ENCODE measurements at regions not wholly inside any gene's neighbourhood (a gene's known extent, or its start where the extent isn't known, plus 50 kb on each side); places are given as distances from the start of the nearest gene placed in this dataset.

- Mint-ChIP-seq H3K4me1 (no peaks in the 10 kb centered on the region), H3K36me3 (no peaks in the 10 kb centered on the region), H3K27ac (no peak overlapping the region), H3K9me3 (peaks cover 28% of the 10 kb centered on the region), H3K4me3 (no peak overlapping the region), H3K27me3 (ENCODE audit: low read depth) (no peaks in the 10 kb centered on the region)
- DNase-seq (ENCODE audit: low spot score in 2 of 2, unreplicated experiment in 2 of 2), result no peak
- TF ChIP-seq, protein P1, sequence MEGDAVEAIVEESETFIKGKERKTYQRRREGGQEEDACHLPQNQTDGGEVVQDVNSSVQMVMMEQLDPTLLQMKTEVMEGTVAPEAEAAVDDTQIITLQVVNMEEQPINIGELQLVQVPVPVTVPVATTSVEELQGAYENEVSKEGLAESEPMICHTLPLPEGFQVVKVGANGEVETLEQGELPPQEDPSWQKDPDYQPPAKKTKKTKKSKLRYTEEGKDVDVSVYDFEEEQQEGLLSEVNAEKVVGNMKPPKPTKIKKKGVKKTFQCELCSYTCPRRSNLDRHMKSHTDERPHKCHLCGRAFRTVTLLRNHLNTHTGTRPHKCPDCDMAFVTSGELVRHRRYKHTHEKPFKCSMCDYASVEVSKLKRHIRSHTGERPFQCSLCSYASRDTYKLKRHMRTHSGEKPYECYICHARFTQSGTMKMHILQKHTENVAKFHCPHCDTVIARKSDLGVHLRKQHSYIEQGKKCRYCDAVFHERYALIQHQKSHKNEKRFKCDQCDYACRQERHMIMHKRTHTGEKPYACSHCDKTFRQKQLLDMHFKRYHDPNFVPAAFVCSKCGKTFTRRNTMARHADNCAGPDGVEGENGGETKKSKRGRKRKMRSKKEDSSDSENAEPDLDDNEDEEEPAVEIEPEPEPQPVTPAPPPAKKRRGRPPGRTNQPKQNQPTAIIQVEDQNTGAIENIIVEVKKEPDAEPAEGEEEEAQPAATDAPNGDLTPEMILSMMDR (IDR thresholded peaks at IDR 0.05; ENCODE audit: unreplicated experiment), result no peak
Observed at GRCh38 chr4:153997516-153997915, 208.6 kb upstream of the SFRP2 start.

DNA sequence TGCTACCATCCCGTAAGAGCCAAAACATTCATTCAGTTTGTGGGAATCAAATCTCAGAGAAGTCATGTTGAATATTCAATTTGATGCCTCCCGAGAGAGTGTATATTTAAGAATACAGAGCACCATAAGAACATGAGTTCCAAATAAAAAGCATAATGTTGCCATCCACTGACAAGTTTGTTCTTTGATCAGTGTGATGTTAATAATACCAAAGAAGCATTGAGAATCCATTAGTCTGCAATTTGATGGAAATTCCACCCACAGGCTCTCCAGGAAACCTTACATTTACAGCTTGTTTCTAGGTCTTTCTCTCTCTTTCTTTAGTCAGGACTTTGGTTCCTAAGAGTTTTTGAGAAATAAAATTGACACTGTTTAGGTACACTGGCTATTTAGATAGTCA lies 200.6 kb upstream of the SFRP2 start:
- Mint-ChIP-seq H3K27ac (no peak overlapping the region), H3K27me3 (ENCODE audit: low read depth) (no peaks in the 10 kb centered on the region), H3K4me1 (no peaks in the 10 kb centered on the region), H3K4me3 (no peak overlapping the region), H3K9me3 (peaks cover 18% of the 10 kb centered on the region), H3K36me3 (no peaks in the 10 kb centered on the region)
- DNase-seq (ENCODE audit: low spot score in 2 of 2, unreplicated experiment in 2 of 2), result no peak
- TF ChIP-seq, protein P1 (IDR thresholded peaks at IDR 0.05; ENCODE audit: unreplicated experiment), result no peak

DNA sequence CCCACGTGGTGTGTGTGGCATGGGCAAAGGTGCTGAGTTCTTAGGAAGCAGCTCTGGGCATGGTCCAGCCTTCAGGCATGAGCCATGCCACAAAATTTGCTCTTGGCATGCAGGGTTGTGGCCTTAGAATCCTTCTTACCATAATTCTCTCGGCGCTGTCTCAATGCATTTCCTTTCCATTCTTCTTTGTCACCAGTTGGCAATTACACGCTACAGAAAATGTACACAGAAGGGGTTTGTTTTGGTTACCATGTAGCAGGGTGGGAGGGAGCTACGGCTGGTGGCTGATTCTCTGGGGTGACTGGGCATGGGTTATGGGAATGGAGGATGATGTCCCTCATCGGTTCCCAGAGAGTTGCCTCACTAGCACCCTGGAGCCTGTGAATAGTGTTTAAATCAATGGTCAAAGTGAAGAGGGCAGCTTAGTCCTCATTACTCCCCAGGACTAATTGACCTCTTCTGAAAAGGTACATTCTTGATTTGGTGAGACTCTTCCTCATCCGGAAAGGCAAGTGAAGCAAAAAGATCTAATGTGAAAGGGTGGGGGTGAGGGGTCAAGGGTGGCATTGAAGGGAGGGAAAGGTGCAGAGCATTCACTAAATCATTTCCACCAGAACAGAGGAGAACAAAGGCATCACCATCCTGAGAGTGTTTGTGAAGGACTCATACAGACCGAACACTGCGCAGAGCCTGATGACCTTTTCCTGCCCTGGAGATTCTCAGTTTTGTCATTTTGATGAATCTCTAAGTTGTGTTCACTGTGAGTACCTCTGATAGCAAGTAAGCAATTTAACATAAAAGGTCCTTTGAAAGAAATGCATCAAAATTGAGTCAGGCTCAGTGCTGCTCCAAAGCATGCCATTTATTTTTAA lies 199.8 kb upstream of the SFRP2 start:
- H3K4me3 Mint-ChIP-seq, result no peak overlapping the region
- TF ChIP-seq, protein P1 (IDR thresholded peaks at IDR 0.05; ENCODE audit: unreplicated experiment), result no peak
- H3K27me3 Mint-ChIP-seq (ENCODE audit: low read depth), result no peaks in the 10 kb centered on the region
- H3K36me3 Mint-ChIP-seq, result no peaks in the 10 kb centered on the region
- no peaks in the 10 kb centered on the region for H3K4me1 Mint-ChIP-seq
- H3K27ac Mint-ChIP-seq, result no peak overlapping the region
- H3K9me3 Mint-ChIP-seq, result peaks cover 15% of the 10 kb centered on the region
- no peak for DNase-seq (ENCODE audit: low spot score in 2 of 2, unreplicated experiment in 2 of 2)

GRCh38 chr4:153987291-153987690 lies 198.4 kb upstream of the SFRP2 start:
- no peak for DNase-seq (ENCODE audit: low spot score in 2 of 2, unreplicated experiment in 2 of 2)
- H3K27me3 Mint-ChIP-seq (ENCODE audit: low read depth), result no peaks in the 10 kb centered on the region
- no peak overlapping the region for H3K27ac Mint-ChIP-seq
- H3K36me3 Mint-ChIP-seq, result no peaks in the 10 kb centered on the region
- peaks cover 16% of the 10 kb centered on the region for H3K9me3 Mint-ChIP-seq
- TF ChIP-seq, protein P1 (IDR thresholded peaks at IDR 0.05; ENCODE audit: unreplicated experiment), result no peak
- no peaks in the 10 kb centered on the region for H3K4me1 Mint-ChIP-seq
- H3K4me3 Mint-ChIP-seq, result no peak overlapping the region

GRCh38 chr4:153976954-153977353 lies 188.1 kb upstream of the SFRP2 start:
- no peak overlapping the region for H3K4me3 Mint-ChIP-seq
- no peak overlapping the region for H3K27ac Mint-ChIP-seq
- no peaks in the 10 kb centered on the region for H3K4me1 Mint-ChIP-seq
- TF ChIP-seq, protein P1 (IDR thresholded peaks at IDR 0.05; ENCODE audit: unreplicated experiment), result no peak
- no peaks in the 10 kb centered on the region for H3K27me3 Mint-ChIP-seq (ENCODE audit: low read depth)
- no peak for DNase-seq (ENCODE audit: low spot score in 2 of 2, unreplicated experiment in 2 of 2)
- peaks cover 44% of the 10 kb centered on the region for H3K9me3 Mint-ChIP-seq
- H3K36me3 Mint-ChIP-seq, result peaks cover 4% of the 10 kb centered on the region

Measured in mesothelial cell of epicardium (in vitro differentiated cells).